Esophagus squamous epithelium (tissue), 4 donors: ENCODE measurements at regions not wholly inside any gene's neighbourhood (a gene's known extent, or its start where the extent isn't known, plus 50 kb on each side); places are given as distances from the start of the nearest gene placed in this dataset.

ENCODE experiments used
- POLR2A ChIP-seq, 4 donors: fragments of 450-650 bp; IDR thresholded peaks; one replicate each; pipeline ENCODE4 v1.6.1; 2017; ENCODE audit warnings: antibody characterized with exemption in 4 of 4, mild to moderate bottlenecking in 4 of 4, moderate library complexity in 3 of 4
- TF ChIP-seq, protein P1 (sequence below), 6 experiments: fragments of 450-650 bp in 4 of 6; fragments of 200-600 bp in 2 of 6; sonication (generic) in 2 of 6; IDR thresholded peaks; one replicate each; pipeline ENCODE4 v1.5.1; 2016 to 2019; ENCODE audit warnings: antibody characterized with exemption in 6 of 6, mild to moderate bottlenecking in 4 of 6, moderate library complexity in 4 of 6

- TF ChIP-seq, protein P1, sequence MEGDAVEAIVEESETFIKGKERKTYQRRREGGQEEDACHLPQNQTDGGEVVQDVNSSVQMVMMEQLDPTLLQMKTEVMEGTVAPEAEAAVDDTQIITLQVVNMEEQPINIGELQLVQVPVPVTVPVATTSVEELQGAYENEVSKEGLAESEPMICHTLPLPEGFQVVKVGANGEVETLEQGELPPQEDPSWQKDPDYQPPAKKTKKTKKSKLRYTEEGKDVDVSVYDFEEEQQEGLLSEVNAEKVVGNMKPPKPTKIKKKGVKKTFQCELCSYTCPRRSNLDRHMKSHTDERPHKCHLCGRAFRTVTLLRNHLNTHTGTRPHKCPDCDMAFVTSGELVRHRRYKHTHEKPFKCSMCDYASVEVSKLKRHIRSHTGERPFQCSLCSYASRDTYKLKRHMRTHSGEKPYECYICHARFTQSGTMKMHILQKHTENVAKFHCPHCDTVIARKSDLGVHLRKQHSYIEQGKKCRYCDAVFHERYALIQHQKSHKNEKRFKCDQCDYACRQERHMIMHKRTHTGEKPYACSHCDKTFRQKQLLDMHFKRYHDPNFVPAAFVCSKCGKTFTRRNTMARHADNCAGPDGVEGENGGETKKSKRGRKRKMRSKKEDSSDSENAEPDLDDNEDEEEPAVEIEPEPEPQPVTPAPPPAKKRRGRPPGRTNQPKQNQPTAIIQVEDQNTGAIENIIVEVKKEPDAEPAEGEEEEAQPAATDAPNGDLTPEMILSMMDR (IDR thresholded peaks at IDR 0.05) = no peak
- TF ChIP-seq POLR2A (IDR thresholded peaks at IDR 0.05) = no peak
Measured at GRCh38 chr5:119808474-119808873, 179.1 kb downstream of the FAM170A start.
